ENCODE measurements at regions not wholly inside any gene's neighbourhood (a gene's known extent, or its start where the extent isn't known, plus 50 kb on each side); places are given as distances from the start of the nearest gene placed in this dataset.

- TF ChIP-seq EP300 (IDR thresholded peaks at IDR 0.05): no peak
- TF ChIP-seq POLR2A (IDR thresholded peaks at IDR 0.05): no peak
- no peak for TF ChIP-seq CTCF (IDR thresholded peaks at IDR 0.05)
Measured at GRCh38 chr15:87133704-87134103, 1054.0 kb downstream of the AGBL1 start.
